SK-N-SH treated with all-trans-retinoic acid at 6 μM for 48 hours (cell line): ENCODE measurements at regions not wholly inside any gene's neighbourhood (a gene's known extent, or its start where the extent isn't known, plus 50 kb on each side); places are given as distances from the start of the nearest gene placed in this dataset.

ENCODE experiments used
- ATAC-seq: fragments of 200-7000 bp; cut with Tn5 transposase; 3 replicates; pipeline ENCODE4 v1.9.1; 2020; ENCODE audit warnings: mild to moderate bottlenecking, moderate library complexity
- ARNTL ChIP-seq: fragments of 450-650 bp; formaldehyde crosslinking; IDR thresholded peaks from 2 replicates; pipeline ENCODE4 v1.5.0; 2020; ENCODE audit warnings: low read depth, mild to moderate bottlenecking, moderate library complexity, borderline replicate concordance
- BACH2 ChIP-seq: fragments of 250-450 bp; sonication (Bioruptor Pico); IDR thresholded peaks from 2 replicates; pipeline ENCODE4 v1.9.0; 2021; ENCODE audit warnings: mild to moderate bottlenecking, borderline replicate concordance
- CSDC2 ChIP-seq: fragments of 250-450 bp; sonication (Bioruptor Pico); IDR thresholded peaks from 2 replicates; pipeline ENCODE4 v1.5.0; 2020; ENCODE audit warnings: mild to moderate bottlenecking, moderate library complexity
- ESRRG ChIP-seq: fragments of 250-450 bp; sonication (Bioruptor Pico); IDR thresholded peaks from 2 replicates; pipeline ENCODE4 v1.6.1; 2021; ENCODE audit warnings: mild to moderate bottlenecking
- GLIS3 ChIP-seq: fragments of 250-450 bp; sonication (Bioruptor Pico); IDR thresholded peaks from 2 replicates; pipeline ENCODE4 v1.5.0; 2020; ENCODE audit warnings: mild to moderate bottlenecking, moderate library complexity
- ISL1 ChIP-seq: fragments of 250-450 bp; sonication (Bioruptor Pico); IDR thresholded peaks from 2 replicates; pipeline ENCODE4 v2.1.2; 2022; ENCODE audit warnings: mild to moderate bottlenecking, moderate library complexity
- OSR1 ChIP-seq: fragments of 250-450 bp; sonication (Bioruptor Pico); IDR thresholded peaks from 2 replicates; pipeline ENCODE4 v1.8.0; 2022; ENCODE audit warnings: moderate library complexity, mild to moderate bottlenecking, inconsistent platforms
- PPARA ChIP-seq: fragments of 250-450 bp; sonication (Bioruptor Pico); IDR thresholded peaks from 2 replicates; pipeline ENCODE4 v1.5.0; 2020; ENCODE audit warnings: mild to moderate bottlenecking, borderline replicate concordance
- RARB ChIP-seq: fragments of 250-450 bp; sonication (Bioruptor Pico); IDR thresholded peaks from 2 replicates; pipeline ENCODE4 v1.8.0; 2021; ENCODE audit warnings: mild to moderate bottlenecking, moderate library complexity
- SNAI2 ChIP-seq: fragments of 250-450 bp; sonication (Bioruptor Pico); IDR thresholded peaks from 2 replicates; pipeline ENCODE4 v1.5.0; 2020; ENCODE audit warnings: mild to moderate bottlenecking, moderate library complexity
- TOX ChIP-seq: fragments of 250-450 bp; sonication (Bioruptor Pico); IDR thresholded peaks from 2 replicates; pipeline ENCODE4 v1.8.0; 2021; ENCODE audit warnings: mild to moderate bottlenecking, moderate library complexity, borderline replicate concordance
- ZC3H10 ChIP-seq: fragments of 250-450 bp; sonication (Bioruptor Pico); IDR thresholded peaks from 2 replicates; pipeline ENCODE4 v1.5.1; 2021; ENCODE audit warnings: mild to moderate bottlenecking, moderate library complexity
- ZFP3 ChIP-seq: fragments of 250-450 bp; sonication (Bioruptor Pico); IDR thresholded peaks from 2 replicates; pipeline ENCODE4 v1.5.0; 2020; ENCODE audit warnings: mild to moderate bottlenecking, moderate library complexity
- ZFP30 ChIP-seq: fragments of 450-650 bp; formaldehyde crosslinking; IDR thresholded peaks from 2 replicates; pipeline ENCODE4 v1.5.0; 2022; ENCODE audit warnings: mild to moderate bottlenecking, moderate library complexity
- ZNF565 ChIP-seq: fragments of 450-650 bp; formaldehyde crosslinking; conservative IDR thresholded peaks from 2 replicates; pipeline ENCODE4 v1.5.0; 2020; ENCODE audit warnings: low read depth, mild to moderate bottlenecking, moderate library complexity
- ZNF70 ChIP-seq: fragments of 450-650 bp; formaldehyde crosslinking; IDR thresholded peaks from 2 replicates; pipeline ENCODE4 v1.5.0; 2020; ENCODE audit warnings: mild to moderate bottlenecking, moderate library complexity
- TF ChIP-seq, protein P1 (sequence below): fragments of 250-450 bp; sonication (Bioruptor Pico); IDR thresholded peaks from 2 replicates; pipeline ENCODE4 v1.8.0; 2021; ENCODE audit warnings: low read depth, mild to moderate bottlenecking, moderate library complexity, borderline replicate concordance
- TF ChIP-seq, protein P2 (sequence below): fragments of 250-450 bp; sonication (Bioruptor Pico); IDR thresholded peaks from 2 replicates; pipeline ENCODE4 v1.5.0; 2020; ENCODE audit warnings: mild to moderate bottlenecking, moderate library complexity
- TF ChIP-seq, protein P3 (sequence below): fragments of 250-450 bp; sonication (Bioruptor Pico); IDR thresholded peaks from 2 replicates; pipeline ENCODE4 v1.5.1; 2020; ENCODE audit warnings: low read depth, mild to moderate bottlenecking, moderate library complexity
- TF ChIP-seq, protein P4 (sequence below): fragments of 250-450 bp; sonication (Bioruptor Pico); IDR thresholded peaks from 2 replicates; pipeline ENCODE4 v1.8.0; 2020; ENCODE audit warnings: mild to moderate bottlenecking, moderate library complexity, borderline replicate concordance
- TF ChIP-seq, protein P5 (sequence below): fragments of 250-450 bp; sonication (Bioruptor Pico); IDR thresholded peaks from 2 replicates; pipeline ENCODE4 v1.5.1; 2021; ENCODE audit warnings: mild to moderate bottlenecking, moderate library complexity

DNA sequence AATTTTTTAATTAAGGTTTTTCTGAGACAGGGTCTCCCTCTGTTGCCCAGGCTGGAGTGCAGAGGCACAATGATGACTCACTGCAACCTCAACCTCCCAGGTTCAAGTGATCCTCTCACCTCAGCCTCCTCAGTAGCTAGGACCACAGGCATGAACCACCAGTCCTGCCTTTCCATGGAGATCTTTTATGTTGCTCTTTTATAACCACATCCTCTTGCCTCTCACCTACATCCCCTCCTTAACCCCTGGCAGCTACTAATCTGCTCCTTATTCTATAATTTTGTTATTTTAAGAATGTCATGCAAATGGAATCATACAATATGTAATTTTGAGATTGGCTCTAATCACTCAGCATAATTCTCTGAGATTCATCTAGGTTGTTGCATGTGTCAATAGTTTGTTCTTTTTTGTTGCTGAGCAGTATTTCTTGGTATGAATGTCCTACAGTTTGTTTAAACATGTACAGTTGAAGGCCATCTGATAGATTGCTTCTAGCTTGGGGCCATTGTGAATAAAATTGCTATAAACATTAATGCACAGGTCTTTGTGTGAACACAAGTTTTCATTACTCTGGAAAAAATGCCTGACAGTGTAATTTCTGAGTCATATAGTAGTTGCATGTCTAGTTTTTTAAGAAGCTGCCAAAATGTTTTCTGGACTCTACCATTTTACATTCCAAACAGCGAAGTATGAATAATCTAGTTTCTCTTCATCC, 249.2 kb upstream of the AMIGO2 start (continued):
- TF ChIP-seq, protein P1, sequence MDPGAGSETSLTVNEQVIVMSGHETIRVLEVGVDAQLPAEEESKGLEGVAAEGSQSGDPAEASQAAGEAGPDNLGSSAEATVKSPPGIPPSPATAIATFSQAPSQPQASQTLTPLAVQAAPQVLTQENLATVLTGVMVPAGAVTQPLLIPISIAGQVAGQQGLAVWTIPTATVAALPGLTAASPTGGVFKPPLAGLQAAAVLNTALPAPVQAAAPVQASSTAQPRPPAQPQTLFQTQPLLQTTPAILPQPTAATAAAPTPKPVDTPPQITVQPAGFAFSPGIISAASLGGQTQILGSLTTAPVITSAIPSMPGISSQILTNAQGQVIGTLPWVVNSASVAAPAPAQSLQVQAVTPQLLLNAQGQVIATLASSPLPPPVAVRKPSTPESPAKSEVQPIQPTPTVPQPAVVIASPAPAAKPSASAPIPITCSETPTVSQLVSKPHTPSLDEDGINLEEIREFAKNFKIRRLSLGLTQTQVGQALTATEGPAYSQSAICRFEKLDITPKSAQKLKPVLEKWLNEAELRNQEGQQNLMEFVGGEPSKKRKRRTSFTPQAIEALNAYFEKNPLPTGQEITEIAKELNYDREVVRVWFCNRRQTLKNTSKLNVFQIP (CRISPR knock-in tag) = no peak
- TF ChIP-seq ZNF565 (CRISPR knock-in tag) = no peak

DNA sequence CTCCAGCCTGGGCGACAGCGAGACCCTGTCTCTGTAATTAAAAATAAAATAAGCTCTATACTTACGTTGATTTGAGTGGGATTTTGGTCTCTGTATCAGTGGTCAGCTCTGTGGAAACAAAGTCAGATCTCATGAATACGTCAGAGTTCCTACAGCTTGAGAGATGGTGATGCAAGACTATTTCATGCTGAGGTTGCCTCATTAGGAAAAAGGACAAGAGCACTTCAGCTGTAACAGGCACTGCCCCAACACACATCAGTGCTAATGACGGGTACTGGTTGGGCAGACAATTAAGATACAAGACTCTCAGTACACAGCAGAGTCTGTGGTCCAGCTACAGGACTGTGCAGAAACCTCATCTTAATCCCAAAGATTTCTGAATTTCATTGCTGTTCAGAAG, 246.4 kb upstream of the AMIGO2 start:
- no peak for TF ChIP-seq ZFP3 (CRISPR knock-in tag)
- no peak for TF ChIP-seq BACH2 (CRISPR knock-in tag)
- TF ChIP-seq OSR1 (CRISPR knock-in tag) = no peak
- no peak for TF ChIP-seq TOX (CRISPR knock-in tag)
- TF ChIP-seq RARB (CRISPR knock-in tag) = no peak
- TF ChIP-seq ZNF70 (CRISPR knock-in tag) = no peak
- ATAC-seq = no peak

DNA sequence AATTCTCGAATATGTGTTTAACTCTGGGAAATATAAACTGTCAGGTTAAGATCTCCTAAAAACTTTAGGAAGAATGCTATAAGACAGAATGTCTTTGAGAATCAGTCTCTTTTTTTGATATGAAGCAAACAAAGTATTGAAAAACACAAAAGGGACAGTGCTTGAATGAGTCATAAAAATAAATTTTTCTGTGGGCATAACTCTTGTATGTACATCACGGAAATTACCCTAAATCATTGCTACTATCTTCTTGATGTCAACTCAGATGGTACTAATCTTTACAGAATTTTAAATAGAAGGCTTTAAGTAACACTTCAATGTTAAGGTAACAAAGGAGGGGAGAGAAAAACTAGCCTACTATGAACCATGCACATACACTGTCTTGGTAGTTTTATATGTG, 244.0 kb upstream of the AMIGO2 start:
- TF ChIP-seq ESRRG (no peak), ZFP30 (CRISPR knock-in tag) (no peak), OSR1 (CRISPR knock-in tag) (no peak), SNAI2 (CRISPR knock-in tag) (no peak), PPARA (no peak), ISL1 (CRISPR knock-in tag) (no peak), RARB (CRISPR knock-in tag) (no peak), ARNTL (CRISPR knock-in tag) (no peak)
- TF ChIP-seq, protein P2, sequence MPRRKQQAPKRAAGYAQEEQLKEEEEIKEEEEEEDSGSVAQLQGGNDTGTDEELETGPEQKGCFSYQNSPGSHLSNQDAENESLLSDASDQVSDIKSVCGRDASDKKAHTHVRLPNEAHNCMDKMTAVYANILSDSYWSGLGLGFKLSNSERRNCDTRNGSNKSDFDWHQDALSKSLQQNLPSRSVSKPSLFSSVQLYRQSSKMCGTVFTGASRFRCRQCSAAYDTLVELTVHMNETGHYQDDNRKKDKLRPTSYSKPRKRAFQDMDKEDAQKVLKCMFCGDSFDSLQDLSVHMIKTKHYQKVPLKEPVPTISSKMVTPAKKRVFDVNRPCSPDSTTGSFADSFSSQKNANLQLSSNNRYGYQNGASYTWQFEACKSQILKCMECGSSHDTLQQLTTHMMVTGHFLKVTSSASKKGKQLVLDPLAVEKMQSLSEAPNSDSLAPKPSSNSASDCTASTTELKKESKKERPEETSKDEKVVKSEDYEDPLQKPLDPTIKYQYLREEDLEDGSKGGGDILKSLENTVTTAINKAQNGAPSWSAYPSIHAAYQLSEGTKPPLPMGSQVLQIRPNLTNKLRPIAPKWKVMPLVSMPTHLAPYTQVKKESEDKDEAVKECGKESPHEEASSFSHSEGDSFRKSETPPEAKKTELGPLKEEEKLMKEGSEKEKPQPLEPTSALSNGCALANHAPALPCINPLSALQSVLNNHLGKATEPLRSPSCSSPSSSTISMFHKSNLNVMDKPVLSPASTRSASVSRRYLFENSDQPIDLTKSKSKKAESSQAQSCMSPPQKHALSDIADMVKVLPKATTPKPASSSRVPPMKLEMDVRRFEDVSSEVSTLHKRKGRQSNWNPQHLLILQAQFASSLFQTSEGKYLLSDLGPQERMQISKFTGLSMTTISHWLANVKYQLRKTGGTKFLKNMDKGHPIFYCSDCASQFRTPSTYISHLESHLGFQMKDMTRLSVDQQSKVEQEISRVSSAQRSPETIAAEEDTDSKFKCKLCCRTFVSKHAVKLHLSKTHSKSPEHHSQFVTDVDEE (CRISPR knock-in tag) = no peak
- TF ChIP-seq, protein P3, sequence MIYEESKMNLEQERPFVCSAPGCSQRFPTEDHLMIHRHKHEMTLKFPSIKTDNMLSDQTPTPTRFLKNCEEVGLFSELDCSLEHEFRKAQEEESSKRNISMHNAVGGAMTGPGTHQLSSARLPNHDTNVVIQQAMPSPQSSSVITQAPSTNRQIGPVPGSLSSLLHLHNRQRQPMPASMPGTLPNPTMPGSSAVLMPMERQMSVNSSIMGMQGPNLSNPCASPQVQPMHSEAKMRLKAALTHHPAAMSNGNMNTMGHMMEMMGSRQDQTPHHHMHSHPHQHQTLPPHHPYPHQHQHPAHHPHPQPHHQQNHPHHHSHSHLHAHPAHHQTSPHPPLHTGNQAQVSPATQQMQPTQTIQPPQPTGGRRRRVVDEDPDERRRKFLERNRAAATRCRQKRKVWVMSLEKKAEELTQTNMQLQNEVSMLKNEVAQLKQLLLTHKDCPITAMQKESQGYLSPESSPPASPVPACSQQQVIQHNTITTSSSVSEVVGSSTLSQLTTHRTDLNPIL (CRISPR knock-in tag) = no peak
- TF ChIP-seq, protein P4, sequence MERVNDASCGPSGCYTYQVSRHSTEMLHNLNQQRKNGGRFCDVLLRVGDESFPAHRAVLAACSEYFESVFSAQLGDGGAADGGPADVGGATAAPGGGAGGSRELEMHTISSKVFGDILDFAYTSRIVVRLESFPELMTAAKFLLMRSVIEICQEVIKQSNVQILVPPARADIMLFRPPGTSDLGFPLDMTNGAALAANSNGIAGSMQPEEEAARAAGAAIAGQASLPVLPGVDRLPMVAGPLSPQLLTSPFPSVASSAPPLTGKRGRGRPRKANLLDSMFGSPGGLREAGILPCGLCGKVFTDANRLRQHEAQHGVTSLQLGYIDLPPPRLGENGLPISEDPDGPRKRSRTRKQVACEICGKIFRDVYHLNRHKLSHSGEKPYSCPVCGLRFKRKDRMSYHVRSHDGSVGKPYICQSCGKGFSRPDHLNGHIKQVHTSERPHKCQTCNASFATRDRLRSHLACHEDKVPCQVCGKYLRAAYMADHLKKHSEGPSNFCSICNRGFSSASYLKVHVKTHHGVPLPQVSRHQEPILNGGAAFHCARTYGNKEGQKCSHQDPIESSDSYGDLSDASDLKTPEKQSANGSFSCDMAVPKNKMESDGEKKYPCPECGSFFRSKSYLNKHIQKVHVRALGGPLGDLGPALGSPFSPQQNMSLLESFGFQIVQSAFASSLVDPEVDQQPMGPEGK = no peak
- TF ChIP-seq, all 23 proteins: peak for 0

DNA sequence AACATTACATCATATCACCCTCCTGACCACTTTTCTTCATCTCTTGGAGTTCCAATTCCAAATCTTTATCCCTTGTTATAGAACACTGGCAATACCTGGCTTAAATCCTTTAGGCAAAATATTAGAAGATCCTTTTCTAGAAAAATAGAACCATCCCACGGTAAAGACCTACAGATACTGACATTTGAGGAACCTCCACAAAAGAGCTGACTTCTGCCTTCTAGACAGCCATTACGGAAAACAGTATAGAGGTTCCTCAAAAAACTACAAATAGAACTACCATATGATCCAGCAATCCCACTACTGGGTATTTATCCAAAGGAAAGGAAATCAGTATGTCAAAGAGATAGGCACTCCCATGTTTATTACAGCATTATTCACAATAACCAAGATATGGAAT, 241.7 kb upstream of the AMIGO2 start:
- TF ChIP-seq ZFP30 (CRISPR knock-in tag) (no peak), ZNF70 (CRISPR knock-in tag) (no peak), TOX (CRISPR knock-in tag) (no peak), ISL1 (CRISPR knock-in tag) (no peak), RARB (CRISPR knock-in tag) (no peak), ZNF565 (CRISPR knock-in tag) (no peak), GLIS3 (CRISPR knock-in tag) (no peak), ZC3H10 (no peak), OSR1 (CRISPR knock-in tag) (no peak), CSDC2 (no peak), ZFP3 (CRISPR knock-in tag) (no peak), SNAI2 (CRISPR knock-in tag) (no peak), ARNTL (CRISPR knock-in tag) (no peak)
- TF ChIP-seq, protein P5, sequence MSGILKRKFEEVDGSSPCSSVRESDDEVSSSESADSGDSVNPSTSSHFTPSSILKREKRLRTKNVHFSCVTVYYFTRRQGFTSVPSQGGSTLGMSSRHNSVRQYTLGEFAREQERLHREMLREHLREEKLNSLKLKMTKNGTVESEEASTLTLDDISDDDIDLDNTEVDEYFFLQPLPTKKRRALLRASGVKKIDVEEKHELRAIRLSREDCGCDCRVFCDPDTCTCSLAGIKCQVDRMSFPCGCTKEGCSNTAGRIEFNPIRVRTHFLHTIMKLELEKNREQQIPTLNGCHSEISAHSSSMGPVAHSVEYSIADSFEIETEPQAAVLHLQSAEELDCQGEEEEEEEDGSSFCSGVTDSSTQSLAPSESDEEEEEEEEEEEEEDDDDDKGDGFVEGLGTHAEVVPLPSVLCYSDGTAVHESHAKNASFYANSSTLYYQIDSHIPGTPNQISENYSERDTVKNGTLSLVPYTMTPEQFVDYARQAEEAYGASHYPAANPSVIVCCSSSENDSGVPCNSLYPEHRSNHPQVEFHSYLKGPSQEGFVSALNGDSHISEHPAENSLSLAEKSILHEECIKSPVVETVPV (CRISPR knock-in tag) = no peak
- TF ChIP-seq, protein P3 (CRISPR knock-in tag) = no peak
- TF ChIP-seq, protein P1 (CRISPR knock-in tag) = no peak
- ATAC-seq = no peak

More for the DNA sequence above, 244.0 kb upstream of the AMIGO2 start:
- no peak for ATAC-seq
